ENCODE measurements at regions not wholly inside any gene's neighbourhood (a gene's known extent, or its start where the extent isn't known, plus 50 kb on each side); places are given as distances from the start of the nearest gene placed in this dataset.

DNA sequence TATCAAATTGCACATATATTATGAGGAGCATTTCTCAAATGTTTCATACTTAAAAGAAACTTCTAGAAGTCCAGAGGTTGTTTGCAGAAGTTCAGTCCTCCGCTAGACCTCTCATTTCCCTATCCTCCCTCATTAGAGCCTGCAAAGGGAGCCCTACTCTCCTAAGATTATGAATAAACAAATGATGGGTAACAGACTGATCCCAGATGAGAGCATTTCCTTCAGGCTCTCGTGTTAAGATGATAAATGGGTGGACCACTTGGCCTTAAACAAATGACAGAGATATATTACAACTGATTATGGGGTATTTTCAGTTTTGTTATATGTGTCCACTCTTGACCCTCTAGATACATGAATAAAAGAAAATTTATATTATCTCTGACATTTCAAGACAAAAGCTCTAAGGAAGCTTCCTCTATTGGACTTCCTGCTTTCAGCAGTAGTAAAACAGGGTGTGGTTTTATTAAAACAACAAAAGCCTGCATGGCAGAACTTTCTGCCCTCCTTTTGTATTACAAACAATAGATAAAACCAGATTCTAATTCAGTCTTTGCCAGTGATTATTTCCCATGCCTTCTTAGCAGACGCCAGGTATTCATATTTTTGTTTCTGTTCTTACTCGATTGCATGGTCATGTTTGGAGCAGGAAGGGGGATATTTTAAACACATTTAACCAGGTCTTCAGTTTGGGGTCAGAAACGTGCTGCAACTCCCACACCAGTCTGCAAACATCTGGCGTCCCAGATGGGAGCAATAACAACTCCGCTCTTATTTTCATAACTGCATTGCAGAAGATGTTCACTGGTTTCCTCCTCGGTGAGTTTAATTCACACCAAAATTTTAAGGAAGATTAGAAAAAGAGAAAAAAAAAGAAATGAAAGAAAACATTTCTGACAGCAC is 52.4 kb upstream of the FAM204A start:
- Histone ChIP-seq H3K27me3 (ENCODE audit: control insufficient read depth, insufficient read depth, low read length) (0 out of 2 replicates have a peak, but pooled peaks cover 5% of the 10 kb centered on the region), H3K4me3 (ENCODE audit: low read depth in 2 of 2, low read length in 2 of 2) (no peak overlapping the region), H3K27ac (ENCODE audit: low read length) (no peak overlapping the region), H3K36me3 (ENCODE audit: control insufficient read depth, insufficient read depth, low read length) (no peaks in the 10 kb centered on the region), H3K9me3 (ENCODE audit: control insufficient read depth, insufficient read depth, low read depth, low read length) (no peaks in the 10 kb centered on the region), H3K4me1 (ENCODE audit: control insufficient read depth, insufficient read depth, low read length) (no peaks in the 10 kb centered on the region)
- POLR2A ChIA-PET = no interaction called here
- no peak for TF ChIP-seq CTCF (IDR thresholded peaks at IDR 0.05)
- no peak for TF ChIP-seq SIN3A (IDR thresholded peaks at IDR 0.05; ENCODE audit: borderline replicate concordance, insufficient read depth, low read depth, low read length)
- TF ChIP-seq POLR2AphosphoS5 (IDR thresholded peaks at IDR 0.05; ENCODE audit: low read depth, low read length) = no peak
- no peak for TF ChIP-seq REST (IDR thresholded peaks at IDR 0.05; ENCODE audit: insufficient read depth in 1 of 2, low read depth in 2 of 2, low read length in 1 of 2)
- TF ChIP-seq TCF7L2 (IDR thresholded peaks at IDR 0.05; ENCODE audit: low read depth, low read length) = no peak
- in situ Hi-C loops (cut with HindIII; ENCODE audit: low pct_unique_long_range_greater_than_20kb, low sequenced_read_pairs) (no loop called here), intact Hi-C loops (cut with micrococcal nuclease; ENCODE audit: unreplicated experiment) (no loop called here)
- CTCF ChIA-PET = no interaction called here
- BruUV-seq (replicated peaks) = no TSS peak
- DNase-seq (ENCODE audit: low read depth, low spot score) (no peak), ATAC-seq (no peak)

DNA sequence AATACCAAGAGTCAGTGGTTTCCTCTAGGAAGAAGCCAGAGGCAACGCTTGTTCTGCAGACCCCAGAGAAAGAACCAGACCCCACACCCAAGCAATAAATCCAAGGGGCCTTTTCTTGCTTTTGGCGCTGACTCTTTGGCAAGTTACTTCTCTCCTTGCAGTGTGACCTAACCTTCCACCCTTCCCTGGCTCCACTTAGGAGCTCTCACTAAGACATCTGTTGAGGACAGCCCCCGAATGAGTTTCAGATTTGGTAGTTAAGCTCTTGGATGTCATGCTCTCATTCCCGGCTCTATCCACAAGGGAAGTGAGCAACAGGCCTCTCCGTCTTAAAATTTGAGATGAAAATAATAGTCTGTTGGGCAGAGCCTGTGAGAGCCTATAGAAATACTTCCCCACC is 50.6 kb upstream of the FAM204A start:
- TF ChIP-seq TCF7L2 (IDR thresholded peaks at IDR 0.05; ENCODE audit: low read depth, low read length) (no peak), CTCF (IDR thresholded peaks at IDR 0.05) (no peak), POLR2AphosphoS5 (IDR thresholded peaks at IDR 0.05; ENCODE audit: low read depth, low read length) (no peak), REST (IDR thresholded peaks at IDR 0.05; ENCODE audit: insufficient read depth in 1 of 2, low read depth in 2 of 2, low read length in 1 of 2) (no peak), SIN3A (IDR thresholded peaks at IDR 0.05; ENCODE audit: borderline replicate concordance, insufficient read depth, low read depth, low read length) (no peak)
- CTCF ChIA-PET = no interaction called here
- intact Hi-C loops (cut with micrococcal nuclease; ENCODE audit: unreplicated experiment) = no loop called here
- no peak overlapping the region for H3K27ac ChIP-seq (ENCODE audit: low read length)
- no TSS peak for BruUV-seq (replicated peaks)
- ATAC-seq = no peak
- POLR2A ChIA-PET = no interaction called here
- H3K36me3 ChIP-seq (ENCODE audit: control insufficient read depth, insufficient read depth, low read length) = no peaks in the 10 kb centered on the region
- H3K9me3 ChIP-seq (ENCODE audit: control insufficient read depth, insufficient read depth, low read depth, low read length) = no peaks in the 10 kb centered on the region
- peaks cover 5% of the 10 kb centered on the region; the same call in 1 of the 2 replicates for H3K27me3 ChIP-seq (ENCODE audit: control insufficient read depth, insufficient read depth, low read length)
- DNase-seq (ENCODE audit: low read depth, low spot score) = no peak
- H3K4me3 ChIP-seq (ENCODE audit: low read depth in 2 of 2, low read length in 2 of 2) = no peak overlapping the region
- H3K4me1 ChIP-seq (ENCODE audit: control insufficient read depth, insufficient read depth, low read length) = no peaks in the 10 kb centered on the region
- in situ Hi-C loops (cut with HindIII; ENCODE audit: low pct_unique_long_range_greater_than_20kb, low sequenced_read_pairs) = no loop called here
